ENCODE measurements at regions not wholly inside any gene's neighbourhood (a gene's known extent, or its start where the extent isn't known, plus 50 kb on each side); places are given as distances from the start of the nearest gene placed in this dataset.
"Not testable (repeated sequence)": the region's sequence is repeated elsewhere in the genome, so short reads cannot be mapped to it uniquely, and the experiment has no call there.

DNA sequence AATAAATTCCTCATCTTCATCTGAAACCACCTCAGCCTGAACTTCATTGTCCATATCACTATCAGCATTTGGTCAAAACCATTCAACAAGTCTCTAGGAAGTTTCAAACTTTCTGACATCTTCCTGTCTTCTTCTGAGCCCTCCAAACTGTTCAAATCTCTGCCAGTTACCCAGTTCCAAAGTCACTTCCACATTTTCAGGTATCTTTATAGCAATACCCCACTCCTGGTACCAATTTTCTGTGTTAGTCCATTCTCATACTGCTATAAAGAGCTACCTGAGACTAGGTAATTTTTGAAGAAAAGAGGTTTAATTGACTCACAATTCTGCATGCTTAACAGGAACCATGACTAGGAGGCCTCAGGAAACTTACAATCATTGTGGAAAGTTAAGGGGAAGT, 250.4 kb downstream of the SLITRK6 start:
- not testable (repeated sequence) for TF ChIP-seq CTCF (IDR thresholded peaks at IDR 0.05 in 2 of 3, conservative IDR thresholded peaks at IDR 0.05 in 1 of 3; ENCODE audit: borderline replicate concordance in 1 of 3, insufficient read depth in 1 of 3, low read depth in 2 of 3, low read length in 2 of 3); POLR2A (IDR thresholded peaks at IDR 0.05; ENCODE audit: borderline replicate concordance, extremely low read depth, insufficient read depth, insufficient read length); RAD21 (IDR thresholded peaks at IDR 0.05; ENCODE audit: low read depth); POLR2AphosphoS5 (IDR thresholded peaks at IDR 0.05; ENCODE audit: low read depth, low read length); TCF7L2 (IDR thresholded peaks at IDR 0.05; ENCODE audit: borderline replicate concordance, extremely low read depth, insufficient read depth, insufficient read length); EZH2phosphoT487 (IDR thresholded peaks at IDR 0.05; ENCODE audit: borderline replicate concordance); EZH2 (IDR thresholded peaks at IDR 0.05); EGR1 (IDR thresholded peaks at IDR 0.05; ENCODE audit: low read depth); YY1 (IDR thresholded peaks at IDR 0.05; ENCODE audit: extremely low read depth, insufficient replicate concordance, low read depth, low read length); ATF3 (IDR thresholded peaks at IDR 0.05); SP1 (IDR thresholded peaks at IDR 0.05; ENCODE audit: low read depth); SIN3A (IDR thresholded peaks at IDR 0.05; ENCODE audit: low read depth)
- TF ChIP-seq, protein P1, sequence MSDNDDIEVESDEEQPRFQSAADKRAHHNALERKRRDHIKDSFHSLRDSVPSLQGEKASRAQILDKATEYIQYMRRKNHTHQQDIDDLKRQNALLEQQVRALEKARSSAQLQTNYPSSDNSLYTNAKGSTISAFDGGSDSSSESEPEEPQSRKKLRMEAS (IDR thresholded peaks at IDR 0.05) = not testable (repeated sequence)
- TF ChIP-seq, protein P2, sequence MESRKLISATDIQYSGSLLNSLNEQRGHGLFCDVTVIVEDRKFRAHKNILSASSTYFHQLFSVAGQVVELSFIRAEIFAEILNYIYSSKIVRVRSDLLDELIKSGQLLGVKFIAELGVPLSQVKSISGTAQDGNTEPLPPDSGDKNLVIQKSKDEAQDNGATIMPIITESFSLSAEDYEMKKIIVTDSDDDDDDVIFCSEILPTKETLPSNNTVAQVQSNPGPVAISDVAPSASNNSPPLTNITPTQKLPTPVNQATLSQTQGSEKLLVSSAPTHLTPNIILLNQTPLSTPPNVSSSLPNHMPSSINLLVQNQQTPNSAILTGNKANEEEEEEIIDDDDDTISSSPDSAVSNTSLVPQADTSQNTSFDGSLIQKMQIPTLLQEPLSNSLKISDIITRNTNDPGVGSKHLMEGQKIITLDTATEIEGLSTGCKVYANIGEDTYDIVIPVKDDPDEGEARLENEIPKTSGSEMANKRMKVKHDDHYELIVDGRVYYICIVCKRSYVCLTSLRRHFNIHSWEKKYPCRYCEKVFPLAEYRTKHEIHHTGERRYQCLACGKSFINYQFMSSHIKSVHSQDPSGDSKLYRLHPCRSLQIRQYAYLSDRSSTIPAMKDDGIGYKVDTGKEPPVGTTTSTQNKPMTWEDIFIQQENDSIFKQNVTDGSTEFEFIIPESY (IDR thresholded peaks at IDR 0.05; ENCODE audit: extremely low read depth, insufficient replicate concordance, low read length) = not testable (repeated sequence)

Data from HCT116 (cell line).